CD14-positive monocyte (primary cell): ENCODE measurements at regions not wholly inside any gene's neighbourhood (a gene's known extent, or its start where the extent isn't known, plus 50 kb on each side); places are given as distances from the start of the nearest gene placed in this dataset.

Experiments
- DNase-seq, 3 donors: peaks; one replicate each; pipeline ENCODE4 v3.0.0-alpha.2; 2011 to 2022
- H2AFZ ChIP-seq: 2 replicates; pipeline ENCODE4 v1.6.0; 2012; ENCODE audit warnings: mild to moderate bottlenecking, low read depth, low read length, inconsistent platforms; ENCODE audit not compliant: insufficient read depth, poor library complexity, severe bottlenecking
- H3K27ac ChIP-seq, 2 donors: 1 replicate in 1 of 2; 2 replicates in 1 of 2; pipeline ENCODE4 v1.5.1; 2012 to 2013; ENCODE audit warnings: low read length in 2 of 2, control low read depth in 1 of 2, inconsistent platforms in 1 of 2, low read depth in 1 of 2, mild to moderate bottlenecking in 1 of 2
- H3K27me3 ChIP-seq, 2 donors: one replicate each; pipeline versions ENCODE4 v1.6.0 to v1.6.1; 2011 to 2013; ENCODE audit warnings: low read length in 2 of 2; ENCODE audit not compliant: control insufficient read depth in 2 of 2, insufficient read depth in 2 of 2
- H3K36me3 ChIP-seq, 2 donors: replicated peaks in 1 of 2; 1 replicate in 1 of 2; 2 replicates in 1 of 2; pipeline versions ENCODE4 v1.5.1 to v1.6.1; 2012 to 2013; ENCODE audit warnings: low read length in 2 of 2, control low read depth in 1 of 2, inconsistent platforms in 1 of 2, mild to moderate bottlenecking in 1 of 2; ENCODE audit not compliant: insufficient read depth in 2 of 2, control insufficient read depth in 1 of 2
- H3K4me1 ChIP-seq, 2 donors: 1 replicate in 1 of 2; 2 replicates in 1 of 2; pipeline versions ENCODE4 v1.5.1 to v1.6.1; 2012 to 2013; ENCODE audit warnings: low read length in 2 of 2, control low read depth in 1 of 2, inconsistent platforms in 1 of 2, mild to moderate bottlenecking in 1 of 2, moderate library complexity in 1 of 2; ENCODE audit not compliant: insufficient read depth in 2 of 2, control insufficient read depth in 1 of 2
- H3K4me2 ChIP-seq: replicated peaks from 2 replicates; pipeline ENCODE3; 2012; ENCODE audit warnings: low read length, moderate library complexity, mild to moderate bottlenecking; ENCODE audit not compliant: poor library complexity, severe bottlenecking; ENCODE audit errors: extremely low read depth
- H3K4me3 ChIP-seq, 3 experiments: fragments of 200-600 bp in 1 of 3; sonication (generic) in 1 of 3; replicated peaks in 1 of 3; 1 replicate in 2 of 3; 2 replicates in 1 of 3; pipeline ENCODE4 v1.5.1; 2011 to 2013; ENCODE audit warnings: low read length in 3 of 3, mild to moderate bottlenecking in 3 of 3, control low read depth in 2 of 3, low read depth in 2 of 3, inconsistent platforms in 1 of 3, moderate library complexity in 1 of 3
- H3K79me2 ChIP-seq: 2 replicates; pipeline ENCODE4 v1.6.0; 2012; ENCODE audit warnings: mild to moderate bottlenecking, control low read depth, inconsistent platforms, low read length, moderate library complexity; ENCODE audit not compliant: insufficient read depth
- H3K9ac ChIP-seq: 2 replicates; pipeline ENCODE4 v1.6.0; 2017; ENCODE audit warnings: low read length, mild to moderate bottlenecking; ENCODE audit not compliant: insufficient read depth, poor library complexity, severe bottlenecking
- H3K9me3 ChIP-seq, 2 donors: replicated peaks in 1 of 2; 1 replicate in 1 of 2; 2 replicates in 1 of 2; pipeline versions ENCODE4 v1.5.1 to v1.6.1; 2012 to 2013; ENCODE audit warnings: low read length in 2 of 2, control low read depth in 1 of 2; ENCODE audit not compliant: control insufficient read depth in 1 of 2, insufficient read depth in 1 of 2
- H4K20me1 ChIP-seq: 2 replicates; pipeline ENCODE4 v1.6.0; 2012; ENCODE audit warnings: mild to moderate bottlenecking, low read length, control low read depth, moderate library complexity; ENCODE audit not compliant: insufficient read depth
- H3K27ac Mint-ChIP-seq, 7 donors: one replicate each; pipeline ENCODE4 v1.8.0; 2020; ENCODE audit warnings: mild to moderate bottlenecking in 7 of 7, mixed read lengths in 7 of 7, moderate library complexity in 6 of 7, inconsistent platforms in 2 of 7
- H3K27me3 Mint-ChIP-seq, 3 donors: one replicate each; pipeline ENCODE4 v1.8.0; 2021 to 2022; ENCODE audit warnings: low read depth in 3 of 3, mild to moderate bottlenecking in 3 of 3, mixed read lengths in 3 of 3, moderate library complexity in 3 of 3, inconsistent platforms in 1 of 3
- H3K36me3 Mint-ChIP-seq, 2 donors: one replicate each; pipeline ENCODE4 v1.8.0; 2020; ENCODE audit warnings: mixed read lengths in 2 of 2, inconsistent platforms in 1 of 2, mild to moderate bottlenecking in 1 of 2
- H3K4me1 Mint-ChIP-seq: one replicate; pipeline ENCODE4 v1.8.0; 2020; ENCODE audit warnings: mild to moderate bottlenecking, mixed read lengths
- H3K4me3 Mint-ChIP-seq, 2 donors: one replicate each; pipeline ENCODE4 v1.8.0; 2020; ENCODE audit warnings: mild to moderate bottlenecking in 2 of 2, mixed read lengths in 2 of 2, moderate library complexity in 1 of 2
- H3K9me3 Mint-ChIP-seq, 7 donors: one replicate each; pipeline ENCODE4 v1.8.0; 2020 to 2022; ENCODE audit warnings: mixed read lengths in 7 of 7, mild to moderate bottlenecking in 6 of 7, moderate library complexity in 6 of 7, inconsistent platforms in 2 of 7
- WGBS: methylation state at CpG from one replicate; pipeline ENCODE4 v1.1.5; 2013; ENCODE audit warnings: missing lambda C conversion rate; ENCODE audit not compliant: insufficient coverage; 5-methylcytosine and 5-hydroxymethylcytosine counted together
- intact Hi-C, 2 donors: fragments of 100-400 bp; cut with micrococcal nuclease; formaldehyde crosslinking; loops; one replicate each; pipeline versions ENCODE4 v1.15.0 to v1.15.1; 2023
- TF ChIP-seq, protein P1 (sequence below): fragments of 200-600 bp; IDR thresholded peaks from one replicate; pipeline ENCODE4 v1.8.0; 2022; ENCODE audit warnings: antibody characterized with exemption, mild to moderate bottlenecking

DNA sequence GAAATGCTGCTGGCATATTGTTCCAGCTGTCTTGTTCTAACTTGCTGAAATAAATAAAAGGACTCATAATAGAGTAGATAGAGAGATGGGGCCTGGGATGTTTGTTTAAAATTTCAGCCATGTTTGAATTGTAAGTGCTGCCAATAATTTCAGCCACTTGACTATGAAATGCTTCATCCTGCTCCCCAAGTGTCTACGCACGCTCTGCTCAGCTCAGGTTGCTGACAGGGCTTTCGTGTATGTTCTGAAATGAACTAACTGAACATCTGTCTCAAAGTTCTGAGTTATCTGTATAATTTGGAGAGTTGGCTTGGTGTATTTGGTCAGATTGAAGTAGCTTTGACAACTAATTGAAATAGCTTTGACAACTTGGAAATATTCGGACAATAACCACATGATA is 387.8 kb downstream of the BMP2 start:
- H3K27me3 ChIP-seq = no peaks in the 10 kb centered on the region
- H4K20me1 ChIP-seq = no peaks in the 10 kb centered on the region
- no peak overlapping the region for H2AFZ ChIP-seq
- 93% methylated on average over 3 of the region's 4 CpGs for WGBS
- Mint-ChIP-seq H3K36me3 (no peaks in the 10 kb centered on the region), H3K9me3 (peaks cover 0 to 2% (median 0%) of the 10 kb centered on the region in 7 donors), H3K4me3 (no peak overlapping the region), H3K27me3 (peaks cover 0 to 3% (median 1%) of the 10 kb centered on the region in 3 donors), H3K4me1 (no peaks in the 10 kb centered on the region), H3K27ac (no peak overlapping the region)
- no peak overlapping the region for H3K9ac ChIP-seq
- intact Hi-C loops = no loop called here
- H3K4me1 ChIP-seq = no peaks in the 10 kb centered on the region
- H3K36me3 ChIP-seq = no peaks in the 10 kb centered on the region
- no peaks in the 10 kb centered on the region for H3K9me3 ChIP-seq
- H3K4me2 ChIP-seq = no peak overlapping the region
- no peaks in the 10 kb centered on the region for H3K79me2 ChIP-seq
- H3K4me3 ChIP-seq = no peak overlapping the region
- TF ChIP-seq, protein P1, sequence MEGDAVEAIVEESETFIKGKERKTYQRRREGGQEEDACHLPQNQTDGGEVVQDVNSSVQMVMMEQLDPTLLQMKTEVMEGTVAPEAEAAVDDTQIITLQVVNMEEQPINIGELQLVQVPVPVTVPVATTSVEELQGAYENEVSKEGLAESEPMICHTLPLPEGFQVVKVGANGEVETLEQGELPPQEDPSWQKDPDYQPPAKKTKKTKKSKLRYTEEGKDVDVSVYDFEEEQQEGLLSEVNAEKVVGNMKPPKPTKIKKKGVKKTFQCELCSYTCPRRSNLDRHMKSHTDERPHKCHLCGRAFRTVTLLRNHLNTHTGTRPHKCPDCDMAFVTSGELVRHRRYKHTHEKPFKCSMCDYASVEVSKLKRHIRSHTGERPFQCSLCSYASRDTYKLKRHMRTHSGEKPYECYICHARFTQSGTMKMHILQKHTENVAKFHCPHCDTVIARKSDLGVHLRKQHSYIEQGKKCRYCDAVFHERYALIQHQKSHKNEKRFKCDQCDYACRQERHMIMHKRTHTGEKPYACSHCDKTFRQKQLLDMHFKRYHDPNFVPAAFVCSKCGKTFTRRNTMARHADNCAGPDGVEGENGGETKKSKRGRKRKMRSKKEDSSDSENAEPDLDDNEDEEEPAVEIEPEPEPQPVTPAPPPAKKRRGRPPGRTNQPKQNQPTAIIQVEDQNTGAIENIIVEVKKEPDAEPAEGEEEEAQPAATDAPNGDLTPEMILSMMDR = no peak
- no peak for DNase-seq
- H3K27ac ChIP-seq = no peak overlapping the region

DNA sequence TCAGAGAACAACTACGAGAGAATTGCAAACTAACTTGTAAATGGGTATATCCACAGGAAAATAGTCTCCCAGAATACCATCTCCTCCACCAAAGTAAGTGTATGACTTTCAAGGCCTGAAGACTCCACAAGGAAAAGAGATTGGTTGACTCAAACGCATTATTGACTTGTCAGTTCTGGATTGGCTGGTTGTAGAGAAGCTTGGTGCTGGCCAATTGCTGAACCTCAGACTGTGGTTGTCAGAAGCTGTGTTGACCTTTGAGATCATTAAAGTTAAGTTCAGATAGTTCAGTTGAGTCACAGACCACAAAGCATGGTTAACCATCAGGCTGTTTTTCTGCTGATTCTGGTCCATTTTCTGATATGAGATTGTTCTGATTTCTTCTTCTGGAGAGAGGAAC is 388.3 kb downstream of the BMP2 start:
- Histone ChIP-seq H3K79me2 (no peaks in the 10 kb centered on the region), H3K36me3 (no peaks in the 10 kb centered on the region), H4K20me1 (no peaks in the 10 kb centered on the region), H2AFZ (no peak overlapping the region), H3K4me3 (no peak overlapping the region), H3K9ac (no peak overlapping the region), H3K9me3 (no peaks in the 10 kb centered on the region), H3K27ac (no peak overlapping the region), H3K4me2 (no peak overlapping the region), H3K27me3 (no peaks in the 10 kb centered on the region), H3K4me1 (no peaks in the 10 kb centered on the region)
- H3K4me1 Mint-ChIP-seq = no peaks in the 10 kb centered on the region
- H3K36me3 Mint-ChIP-seq = no peaks in the 10 kb centered on the region
- 89% methylated on average over 1 of the region's 2 CpGs for WGBS
- H3K4me3 Mint-ChIP-seq = no peak overlapping the region
- H3K27ac Mint-ChIP-seq = no peak overlapping the region
- TF ChIP-seq, protein P1 = no peak
- intact Hi-C loops = no loop called here
- H3K27me3 Mint-ChIP-seq = peaks cover 0 to 3% (median 1%) of the 10 kb centered on the region in 3 donors
- DNase-seq = no peak
- peaks cover 0 to 2% (median 0%) of the 10 kb centered on the region in 7 donors for H3K9me3 Mint-ChIP-seq
